GM18498 (cell line): ENCODE measurements at regions not wholly inside any gene's neighbourhood (a gene's known extent, or its start where the extent isn't known, plus 50 kb on each side); places are given as distances from the start of the nearest gene placed in this dataset.

Source experiments
- ATAC-seq: cut with Tn5 transposase; IDR thresholded peaks from one replicate; pipeline ENCODE4 v1.9.1; 2021; ENCODE audit warnings: mild to moderate bottlenecking, moderate library complexity; ENCODE audit not compliant: unreplicated experiment

DNA sequence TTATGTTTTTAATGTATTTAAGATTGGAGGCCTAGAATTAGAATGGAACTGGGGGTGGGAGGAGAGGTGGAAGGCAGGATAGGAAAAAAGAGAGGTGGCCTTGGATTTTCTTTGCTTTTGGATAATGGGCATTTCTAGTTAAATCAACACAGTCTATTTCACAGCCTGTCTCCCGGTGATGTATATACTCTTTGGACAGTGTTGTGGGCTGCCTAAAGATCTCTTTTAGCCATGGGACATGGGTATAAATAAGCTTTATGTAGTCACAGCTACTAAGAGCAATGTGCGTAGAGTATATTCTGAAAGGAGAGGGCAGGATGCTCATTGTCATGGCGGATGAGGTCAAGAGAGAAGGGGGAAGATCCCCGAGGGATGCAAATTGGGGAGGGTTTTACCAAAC is 1084.4 kb upstream of the RBFOX1 start:
- ATAC-seq: no peak

DNA sequence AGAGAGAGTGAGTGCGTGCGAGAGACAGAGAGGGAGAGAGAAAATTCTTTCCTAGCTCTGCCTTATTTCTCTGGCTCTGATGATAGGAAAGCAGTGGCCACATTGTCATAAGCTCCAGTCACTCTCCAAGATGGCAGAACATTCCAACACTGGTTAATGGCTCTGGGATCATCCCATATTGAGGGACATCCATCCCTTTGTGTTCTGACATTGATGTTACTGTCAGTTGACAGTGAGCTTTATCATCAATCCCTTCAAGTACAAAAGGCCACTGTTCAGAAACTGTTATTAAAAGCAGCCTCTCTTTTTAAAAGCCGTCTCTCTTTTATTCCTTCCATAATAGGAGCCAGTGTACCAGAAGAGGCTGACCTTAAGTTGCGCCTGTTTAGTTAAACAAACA is 1084.9 kb upstream of the RBFOX1 start:
- ATAC-seq: no peak

GRCh38 chr16:6247150-6247549 is 1085.5 kb upstream of the RBFOX1 start:
- no peak for ATAC-seq

DNA sequence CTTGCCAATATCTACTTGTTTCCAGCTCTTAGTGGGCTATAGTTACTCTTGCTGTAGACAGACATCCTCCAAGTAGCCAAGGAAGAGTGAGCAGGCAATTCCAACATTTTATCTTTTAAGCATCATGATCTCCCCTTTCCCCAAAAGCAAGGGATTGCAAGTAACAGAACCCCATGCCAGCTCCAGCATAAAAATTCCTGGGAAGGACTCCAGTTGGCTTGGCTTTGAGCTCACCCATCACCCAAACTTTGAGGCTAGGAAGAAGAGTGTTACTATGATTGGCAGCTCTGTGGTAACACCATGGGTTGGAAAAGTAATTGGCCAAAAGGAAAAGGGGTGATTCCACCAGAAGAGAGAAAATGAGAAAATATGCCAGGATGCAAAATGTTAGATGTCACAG is 1086.4 kb upstream of the RBFOX1 start:
- ATAC-seq: no peak

DNA sequence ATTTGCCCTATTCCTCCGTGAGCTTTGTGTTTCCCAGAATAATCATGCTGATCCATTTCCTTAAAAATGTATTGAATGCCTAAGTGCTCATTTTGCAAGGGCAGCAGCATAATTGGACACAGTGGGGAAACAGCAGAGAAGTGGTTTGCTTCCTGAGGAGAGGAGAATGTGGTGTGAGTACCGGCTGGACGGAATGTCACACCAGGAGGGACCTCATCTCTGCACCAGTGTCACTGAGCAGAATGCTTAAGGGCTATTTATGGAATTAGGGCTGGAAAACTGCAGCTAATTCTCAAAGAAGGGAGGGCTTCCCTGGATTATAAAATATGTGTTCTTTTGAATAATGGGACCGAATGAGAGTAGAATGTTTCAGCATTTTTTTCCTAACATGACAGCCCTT is 1100.6 kb upstream of the RBFOX1 start:
- no peak for ATAC-seq

DNA sequence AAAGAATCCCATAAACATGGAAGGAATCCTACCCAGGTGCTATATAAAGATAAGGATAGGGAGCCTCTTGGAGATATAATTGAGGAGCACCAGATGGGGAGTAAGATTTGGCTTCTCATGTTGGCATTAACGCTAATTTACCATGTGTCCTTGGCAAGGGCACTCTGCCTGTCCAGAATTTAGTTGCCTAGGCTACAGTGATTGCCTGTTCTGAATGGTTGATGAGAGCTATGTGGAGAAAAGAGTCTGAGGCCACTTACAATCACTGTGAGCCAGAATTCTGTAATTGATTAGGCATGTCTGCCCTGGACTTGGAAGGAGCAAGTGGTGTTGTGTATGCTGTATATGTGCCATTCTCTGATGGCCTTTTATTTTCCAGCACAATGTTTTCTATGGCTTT is 1101.2 kb upstream of the RBFOX1 start:
- ATAC-seq: no peak

DNA sequence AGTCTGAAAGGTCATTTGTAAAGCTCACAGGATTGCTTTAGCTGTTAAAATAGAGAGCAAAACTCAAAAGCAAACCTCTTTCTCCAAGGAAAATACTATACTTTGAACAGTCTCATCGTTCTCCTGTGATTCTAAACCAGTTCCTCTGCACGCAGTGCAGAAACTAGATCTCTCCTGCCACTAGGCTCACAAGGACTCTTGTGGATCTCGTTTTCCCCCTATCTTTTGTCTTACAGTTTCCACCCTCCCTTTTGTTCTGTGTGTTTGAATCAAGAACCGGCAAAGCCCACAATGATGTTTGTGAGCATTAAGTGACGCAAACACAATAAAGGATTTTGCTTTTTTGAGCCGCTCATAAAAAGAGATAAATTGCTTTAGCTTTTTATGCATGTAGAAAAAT is 1103.5 kb upstream of the RBFOX1 start:
- ATAC-seq: no peak

- ATAC-seq: no peak
Measured at GRCh38 chr16:6218855-6219254, 1113.8 kb upstream of the RBFOX1 start.

DNA sequence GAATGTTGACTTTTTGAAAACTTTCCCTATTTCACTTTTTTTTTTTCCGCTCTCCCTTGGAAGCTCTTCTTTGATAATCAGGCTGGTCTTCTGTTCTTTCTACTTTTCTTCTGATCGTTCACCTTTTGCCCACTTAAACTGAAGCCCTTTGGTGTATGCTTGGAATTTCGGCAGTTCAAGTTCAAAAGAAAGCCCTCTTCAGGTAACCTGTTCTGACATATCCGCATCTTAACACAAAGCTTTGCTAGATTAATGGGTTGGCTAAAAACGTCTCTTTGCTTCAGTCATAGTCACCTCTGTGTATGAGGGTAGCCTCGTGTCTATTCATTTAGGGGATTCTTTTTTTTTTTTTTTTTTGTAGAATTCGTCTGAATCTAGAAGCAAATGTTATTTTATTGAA is 1115.8 kb upstream of the RBFOX1 start:
- no peak for ATAC-seq

GRCh38 chr16:6211644-6212043 is 1114.0 kb upstream of the EEF2KMT start:
- ATAC-seq: no peak

- ATAC-seq: no peak
Measured at GRCh38 chr16:6209355-6209930, 1111.8 kb upstream of the EEF2KMT start.

DNA sequence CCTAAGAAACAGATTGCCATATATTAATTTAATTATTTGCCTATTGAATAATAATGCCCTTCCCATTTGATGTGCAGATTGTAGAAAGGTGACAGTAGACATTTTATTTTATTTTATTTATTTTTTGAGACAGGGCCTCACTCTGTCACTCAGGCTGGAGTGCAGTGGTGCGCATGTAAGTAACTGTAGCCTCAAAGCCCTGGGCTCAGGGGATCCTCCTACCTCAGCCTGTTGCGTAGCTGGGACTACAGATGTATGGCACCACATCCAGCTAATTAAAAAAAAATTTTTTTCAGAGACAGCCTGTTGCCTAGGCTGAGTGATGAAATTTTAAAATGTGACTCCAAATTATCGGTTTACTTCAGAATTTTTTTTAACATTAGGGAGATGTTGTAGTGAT is 1110.0 kb upstream of the EEF2KMT start:
- ATAC-seq: no peak

- ATAC-seq: no peak
Measured at GRCh38 chr16:6207124-6207523, 1109.5 kb upstream of the EEF2KMT start.

- ATAC-seq: no peak
Measured at GRCh38 chr16:6206080-6206479, 1108.5 kb upstream of the EEF2KMT start.

- ATAC-seq: no peak
Measured at GRCh38 chr16:6204945-6205344, 1107.3 kb upstream of the EEF2KMT start.

- ATAC-seq: no peak
Measured at GRCh38 chr16:6200861-6201260, 1103.3 kb upstream of the EEF2KMT start.

DNA sequence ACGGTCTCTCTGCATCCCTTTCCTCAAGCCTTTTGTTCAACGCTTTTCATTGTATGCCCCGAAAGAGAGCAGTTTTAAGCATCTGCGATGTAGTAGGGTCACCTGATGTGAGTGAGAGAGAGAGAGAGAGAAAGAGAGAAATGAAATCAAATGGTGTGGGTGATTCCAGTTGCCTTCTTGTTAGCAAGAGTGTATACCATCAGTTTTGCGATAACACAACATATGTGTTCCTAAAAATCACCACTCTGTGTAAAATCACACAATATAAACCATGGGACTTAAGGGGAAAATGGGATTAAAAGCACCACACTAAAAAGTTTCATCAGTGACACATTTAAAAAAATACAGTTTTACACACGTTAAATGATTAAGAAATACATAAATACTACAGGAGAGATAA is 1102.7 kb upstream of the EEF2KMT start:
- no peak for ATAC-seq

- ATAC-seq: no peak
Measured at GRCh38 chr16:6195966-6196365, 1098.4 kb upstream of the EEF2KMT start.

- no peak for ATAC-seq
Measured at GRCh38 chr16:6193718-6194117, 1096.1 kb upstream of the EEF2KMT start.

DNA sequence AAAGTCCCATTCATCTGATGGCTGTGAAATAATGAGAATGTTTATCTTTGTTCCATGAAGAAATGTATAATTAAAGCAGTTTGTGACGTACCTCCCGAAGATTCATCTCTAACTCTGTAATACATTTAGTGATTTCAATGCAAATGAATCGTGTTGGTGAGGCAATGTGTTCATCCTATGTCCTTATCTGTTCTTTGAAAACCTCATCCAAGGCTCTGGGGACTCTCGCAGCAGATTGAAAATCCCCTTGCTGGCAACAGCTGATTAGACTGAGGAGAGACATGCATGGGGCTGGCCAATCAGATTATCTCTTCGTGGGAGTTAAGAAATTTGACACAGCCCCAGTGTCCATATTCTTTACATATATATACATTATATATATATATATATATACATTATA is 1095.4 kb upstream of the EEF2KMT start:
- ATAC-seq: no peak

GRCh38 chr16:6192532-6192931 is 1094.9 kb upstream of the EEF2KMT start:
- no peak for ATAC-seq

DNA sequence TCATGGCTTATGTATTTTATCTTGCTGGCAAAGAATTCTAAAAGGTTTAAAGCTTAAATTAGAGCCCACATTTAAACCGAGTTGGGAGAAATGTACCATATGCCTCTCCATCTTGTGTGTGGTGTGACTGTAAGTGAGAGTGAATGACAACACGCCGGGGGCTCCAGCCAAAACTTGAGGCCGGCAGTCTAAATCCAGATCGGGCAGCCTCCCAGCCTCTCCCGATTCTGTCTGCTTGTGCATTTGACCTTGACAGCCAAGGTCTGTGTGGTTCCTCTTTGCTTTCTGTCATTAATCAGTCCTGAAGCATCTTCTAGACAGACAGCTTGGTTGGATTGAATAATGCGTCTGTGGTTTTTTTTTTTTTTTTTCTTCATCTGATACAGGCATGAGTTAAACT is 1093.2 kb upstream of the EEF2KMT start:
- no peak for ATAC-seq

DNA sequence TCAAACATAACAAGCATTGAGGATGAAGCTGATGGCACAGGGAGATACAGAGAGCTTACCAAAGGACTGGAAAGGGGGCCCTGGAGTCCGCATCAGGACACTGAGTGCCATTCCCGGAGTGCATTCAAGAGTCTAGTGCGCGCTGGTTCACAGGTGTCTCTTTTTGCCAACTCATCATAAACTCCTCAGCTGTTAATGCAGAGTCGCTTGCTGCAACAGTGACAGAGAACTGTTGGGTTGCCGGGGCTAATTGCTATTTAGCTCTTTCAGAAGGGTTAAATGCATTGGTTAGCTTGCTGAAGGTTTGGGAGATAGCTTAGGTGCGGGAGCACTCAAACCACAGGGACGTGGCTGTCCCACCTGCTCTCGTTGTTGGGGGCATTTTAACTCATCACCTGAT is 1091.6 kb upstream of the EEF2KMT start:
- ATAC-seq: no peak
